Hepatocyte (in vitro differentiated cells): ENCODE measurements at regions not wholly inside any gene's neighbourhood (a gene's known extent, or its start where the extent isn't known, plus 50 kb on each side); places are given as distances from the start of the nearest gene placed in this dataset.

ENCODE experiments used
- DNase-seq: peaks from one replicate; pipeline ENCODE4 v3.0.0-alpha.2; 2016; ENCODE audit warnings: low spot score
- H2AFZ ChIP-seq: fragments of 200-600 bp; sonication (generic); 2 replicates; pipeline ENCODE4 v1.6.0; 2016; ENCODE audit warnings: antibody characterized with exemption, mild to moderate bottlenecking
- H3K27ac ChIP-seq: fragments of 200-600 bp; sonication (generic); 2 replicates; pipeline ENCODE4 v1.5.1; 2016; ENCODE audit warnings: mild to moderate bottlenecking
- H3K27me3 ChIP-seq: fragments of 200-600 bp; sonication (generic); 2 replicates; pipeline ENCODE4 v1.6.1; 2016
- H3K36me3 ChIP-seq: fragments of 200-600 bp; sonication (generic); replicated peaks from 2 replicates; pipeline ENCODE4 v1.5.1; 2016; ENCODE audit warnings: low read depth; ENCODE audit not compliant: insufficient read depth
- H3K4me1 ChIP-seq: fragments of 200-600 bp; sonication (generic); 2 replicates; pipeline ENCODE4 v1.5.1; 2016; ENCODE audit warnings: mild to moderate bottlenecking, moderate library complexity; ENCODE audit not compliant: insufficient read depth
- H3K4me2 ChIP-seq: fragments of 200-600 bp; sonication (generic); 2 replicates; pipeline ENCODE4 v1.6.0; 2016
- H3K4me3 ChIP-seq: fragments of 200-600 bp; sonication (generic); 2 replicates; pipeline ENCODE4 v1.5.1; 2016; ENCODE audit warnings: mild to moderate bottlenecking
- H3K79me2 ChIP-seq: fragments of 200-600 bp; sonication (generic); 2 replicates; pipeline ENCODE4 v1.6.0; 2017; ENCODE audit warnings: mild to moderate bottlenecking
- H3K9me2 ChIP-seq: fragments of 200-600 bp; sonication (generic); replicated peaks from 2 replicates; pipeline ENCODE4 v1.6.0; 2017; ENCODE audit warnings: mild to moderate bottlenecking; ENCODE audit not compliant: insufficient read depth
- H3K9me3 ChIP-seq: fragments of 200-600 bp; sonication (generic); 2 replicates; pipeline ENCODE4 v1.5.1; 2016; ENCODE audit warnings: low read depth, mild to moderate bottlenecking
- H4K20me1 ChIP-seq: fragments of 200-600 bp; sonication (generic); 2 replicates; pipeline ENCODE4 v1.6.0; 2016; ENCODE audit warnings: mild to moderate bottlenecking; ENCODE audit not compliant: insufficient read depth, poor library complexity, severe bottlenecking
- EZH2 ChIP-seq: fragments of 200-600 bp; sonication (generic); IDR thresholded peaks from 2 replicates; pipeline ENCODE4 v1.6.1; 2016; ENCODE audit warnings: antibody characterized with exemption, mild to moderate bottlenecking, borderline replicate concordance
- EZH2phosphoT487 ChIP-seq: fragments of 200-600 bp; sonication (generic); IDR thresholded peaks from one replicate; pipeline ENCODE4 v1.6.1; 2018; ENCODE audit warnings: antibody characterized with exemption, mild to moderate bottlenecking, low read depth, moderate library complexity; ENCODE audit not compliant: unreplicated experiment, severe bottlenecking
- WGBS: methylation state at CpG from one replicate; pipeline ENCODE4 v1.1.6; 2016; ENCODE audit warnings: low lambda C conversion rate; ENCODE audit errors: missing lambda C conversion rate; 5-methylcytosine and 5-hydroxymethylcytosine counted together
- TF ChIP-seq, protein P1 (sequence below): fragments of 200-600 bp; sonication (generic); IDR thresholded peaks from 2 replicates; pipeline ENCODE4 v1.5.1; 2016; ENCODE audit warnings: antibody characterized with exemption, mild to moderate bottlenecking; ENCODE audit not compliant: poor library complexity

DNA sequence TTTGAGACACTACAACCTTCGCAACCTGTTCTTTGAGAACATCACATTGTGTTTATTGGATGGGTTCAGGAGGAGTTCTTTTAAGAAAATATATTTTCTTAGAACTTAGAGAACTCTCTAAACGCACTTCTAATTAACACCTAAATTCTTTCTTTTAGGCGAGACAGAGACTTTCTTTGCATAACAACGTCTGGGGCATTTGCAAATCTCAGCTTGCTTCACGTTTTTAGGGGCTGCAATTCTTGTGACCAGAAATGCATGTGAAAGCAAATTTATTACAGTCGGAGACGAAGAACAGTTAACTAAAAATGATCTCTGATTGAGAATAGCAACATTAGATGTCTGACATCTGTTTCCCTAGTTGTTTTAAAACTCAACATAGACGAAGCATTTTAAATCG, 568.3 kb upstream of the ZNF717 start:
- no peaks in the 10 kb centered on the region for H3K9me3 ChIP-seq
- WGBS = 49% methylated on average over 9 of the region's 9 CpGs
- H3K27ac ChIP-seq = no peak overlapping the region
- no peak overlapping the region for H3K4me3 ChIP-seq
- no peaks in the 10 kb centered on the region for H3K36me3 ChIP-seq
- no peak for DNase-seq
- no peaks in the 10 kb centered on the region for H3K4me1 ChIP-seq
- H3K27me3 ChIP-seq = no peaks in the 10 kb centered on the region
- no peaks in the 10 kb centered on the region for H3K79me2 ChIP-seq
- H3K9me2 ChIP-seq = no peaks in the 10 kb centered on the region
- H3K4me2 ChIP-seq = no peak overlapping the region
- H2AFZ ChIP-seq = no peak overlapping the region
- H4K20me1 ChIP-seq = no peaks in the 10 kb centered on the region
- TF ChIP-seq EZH2 = no peak
- TF ChIP-seq EZH2phosphoT487 = no peak
- TF ChIP-seq, protein P1, sequence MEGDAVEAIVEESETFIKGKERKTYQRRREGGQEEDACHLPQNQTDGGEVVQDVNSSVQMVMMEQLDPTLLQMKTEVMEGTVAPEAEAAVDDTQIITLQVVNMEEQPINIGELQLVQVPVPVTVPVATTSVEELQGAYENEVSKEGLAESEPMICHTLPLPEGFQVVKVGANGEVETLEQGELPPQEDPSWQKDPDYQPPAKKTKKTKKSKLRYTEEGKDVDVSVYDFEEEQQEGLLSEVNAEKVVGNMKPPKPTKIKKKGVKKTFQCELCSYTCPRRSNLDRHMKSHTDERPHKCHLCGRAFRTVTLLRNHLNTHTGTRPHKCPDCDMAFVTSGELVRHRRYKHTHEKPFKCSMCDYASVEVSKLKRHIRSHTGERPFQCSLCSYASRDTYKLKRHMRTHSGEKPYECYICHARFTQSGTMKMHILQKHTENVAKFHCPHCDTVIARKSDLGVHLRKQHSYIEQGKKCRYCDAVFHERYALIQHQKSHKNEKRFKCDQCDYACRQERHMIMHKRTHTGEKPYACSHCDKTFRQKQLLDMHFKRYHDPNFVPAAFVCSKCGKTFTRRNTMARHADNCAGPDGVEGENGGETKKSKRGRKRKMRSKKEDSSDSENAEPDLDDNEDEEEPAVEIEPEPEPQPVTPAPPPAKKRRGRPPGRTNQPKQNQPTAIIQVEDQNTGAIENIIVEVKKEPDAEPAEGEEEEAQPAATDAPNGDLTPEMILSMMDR = no peak

DNA sequence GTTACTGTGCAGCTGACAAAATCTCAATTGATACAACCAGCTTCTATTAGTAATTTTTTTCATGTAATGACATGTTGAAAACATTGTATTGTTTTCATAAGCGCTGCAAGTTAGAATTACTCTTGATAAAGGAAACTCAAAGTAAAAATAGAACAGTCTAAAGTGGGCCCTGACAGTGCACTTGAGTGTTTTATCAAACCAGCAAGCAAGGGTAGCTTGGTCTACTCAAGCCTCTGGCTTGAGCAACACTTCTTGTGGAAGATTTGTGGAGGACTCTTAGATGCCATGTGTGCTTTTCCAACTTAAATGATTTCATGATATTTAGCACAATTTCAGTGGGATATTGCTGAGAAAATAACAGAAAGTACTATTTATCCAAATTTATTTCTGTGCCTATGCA, 575.7 kb upstream of the ZNF717 start:
- Histone ChIP-seq H3K4me3 (no peak overlapping the region), H4K20me1 (no peaks in the 10 kb centered on the region), H2AFZ (no peak overlapping the region), H3K27me3 (no peaks in the 10 kb centered on the region), H3K79me2 (no peaks in the 10 kb centered on the region), H3K9me3 (no peaks in the 10 kb centered on the region), H3K36me3 (no peaks in the 10 kb centered on the region), H3K27ac (no peak overlapping the region), H3K4me1 (no peaks in the 10 kb centered on the region), H3K9me2 (no peaks in the 10 kb centered on the region), H3K4me2 (no peak overlapping the region)
- TF ChIP-seq, protein P1 = no peak
- TF ChIP-seq EZH2 = no peak
- DNase-seq = no peak
- WGBS = 97% methylated on average over 1 of the region's 1 CpG

DNA sequence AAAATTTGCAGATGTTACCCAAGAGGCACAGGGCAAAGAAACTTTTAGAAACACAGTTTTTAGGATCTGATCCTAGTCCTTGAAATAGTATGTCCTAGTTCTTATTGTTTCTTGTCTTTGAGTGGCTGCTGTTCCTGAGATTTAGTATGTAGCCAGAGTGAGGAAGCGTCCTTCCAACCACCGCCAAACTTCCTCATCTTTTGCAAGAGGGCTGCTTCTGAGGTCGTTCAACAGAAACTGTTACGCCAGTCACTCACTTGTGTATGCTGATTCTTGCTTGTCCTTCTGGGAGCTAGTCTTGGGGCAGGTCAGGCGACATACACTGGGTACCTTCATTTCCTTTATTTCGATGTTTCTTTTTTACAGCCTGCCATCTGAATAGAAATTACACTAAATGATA, 577.3 kb upstream of the ZNF717 start:
- Histone ChIP-seq H2AFZ (no peak overlapping the region), H3K36me3 (no peaks in the 10 kb centered on the region), H3K9me3 (no peaks in the 10 kb centered on the region), H3K4me3 (no peak overlapping the region), H3K79me2 (no peaks in the 10 kb centered on the region), H3K9me2 (no peaks in the 10 kb centered on the region), H3K4me1 (no peaks in the 10 kb centered on the region), H3K27me3 (no peaks in the 10 kb centered on the region), H3K4me2 (no peak overlapping the region), H4K20me1 (no peaks in the 10 kb centered on the region), H3K27ac (no peak overlapping the region)
- TF ChIP-seq EZH2 (no peak), EZH2phosphoT487 (no peak)
- TF ChIP-seq, protein P1 = no peak
- no peak for DNase-seq
- WGBS = 93% methylated on average over 6 of the region's 6 CpGs

DNA sequence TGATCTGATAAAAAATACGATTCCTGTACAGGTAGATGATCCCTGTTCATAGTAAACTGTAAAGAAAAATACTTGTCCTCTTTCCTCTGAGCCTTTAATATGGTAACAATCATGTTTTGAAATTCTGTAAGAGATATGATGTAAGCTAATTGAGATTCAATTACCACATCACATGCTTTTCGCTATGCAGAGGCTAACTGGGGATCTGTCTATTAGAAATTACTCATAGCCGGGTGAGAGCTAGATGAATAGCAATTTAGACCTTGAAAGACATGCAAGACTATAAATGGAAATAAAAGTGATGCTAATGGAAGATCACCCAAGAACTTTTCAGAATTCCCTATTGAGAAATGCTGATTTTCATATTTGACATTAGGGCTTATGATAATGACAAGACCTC, 579.9 kb upstream of the ZNF717 start:
- Histone ChIP-seq H3K27ac (no peak overlapping the region), H3K9me2 (no peaks in the 10 kb centered on the region), H3K27me3 (no peaks in the 10 kb centered on the region), H3K4me2 (no peak overlapping the region), H3K9me3 (no peaks in the 10 kb centered on the region), H3K79me2 (no peaks in the 10 kb centered on the region), H4K20me1 (no peaks in the 10 kb centered on the region), H3K36me3 (no peaks in the 10 kb centered on the region), H2AFZ (no peak overlapping the region), H3K4me1 (no peaks in the 10 kb centered on the region), H3K4me3 (no peak overlapping the region)
- no peak for TF ChIP-seq EZH2
- TF ChIP-seq EZH2phosphoT487 = no peak
- TF ChIP-seq, protein P1 = no peak
- 96% methylated on average over 3 of the region's 3 CpGs for WGBS
- DNase-seq = no peak
